ENCODE measurements at regions not wholly inside any gene's neighbourhood (a gene's known extent, or its start where the extent isn't known, plus 50 kb on each side); places are given as distances from the start of the nearest gene placed in this dataset.

DNA sequence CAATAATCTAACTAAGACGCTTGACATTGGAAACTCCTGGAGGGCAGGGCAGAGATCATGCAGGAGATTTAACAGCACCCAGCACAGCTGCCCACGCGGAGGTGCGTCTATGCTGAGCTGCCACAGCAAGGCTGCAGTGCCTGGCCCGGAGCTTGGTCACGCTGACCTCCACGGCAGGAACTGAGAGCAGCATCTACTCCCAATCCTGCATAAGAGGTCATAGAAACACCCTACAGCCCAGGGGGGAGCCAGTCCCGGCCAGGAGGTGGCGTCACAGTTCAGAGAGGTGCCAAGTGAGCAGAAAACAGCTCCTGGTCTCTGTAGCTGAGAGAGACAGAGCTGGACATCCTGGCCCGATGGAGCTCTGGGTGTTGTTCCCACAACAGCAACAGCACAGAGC lies 121.1 kb upstream of the TMEM45B start:
- no peak for TF ChIP-seq POLR2A (IDR thresholded peaks at IDR 0.05)
- TF ChIP-seq, protein P1, sequence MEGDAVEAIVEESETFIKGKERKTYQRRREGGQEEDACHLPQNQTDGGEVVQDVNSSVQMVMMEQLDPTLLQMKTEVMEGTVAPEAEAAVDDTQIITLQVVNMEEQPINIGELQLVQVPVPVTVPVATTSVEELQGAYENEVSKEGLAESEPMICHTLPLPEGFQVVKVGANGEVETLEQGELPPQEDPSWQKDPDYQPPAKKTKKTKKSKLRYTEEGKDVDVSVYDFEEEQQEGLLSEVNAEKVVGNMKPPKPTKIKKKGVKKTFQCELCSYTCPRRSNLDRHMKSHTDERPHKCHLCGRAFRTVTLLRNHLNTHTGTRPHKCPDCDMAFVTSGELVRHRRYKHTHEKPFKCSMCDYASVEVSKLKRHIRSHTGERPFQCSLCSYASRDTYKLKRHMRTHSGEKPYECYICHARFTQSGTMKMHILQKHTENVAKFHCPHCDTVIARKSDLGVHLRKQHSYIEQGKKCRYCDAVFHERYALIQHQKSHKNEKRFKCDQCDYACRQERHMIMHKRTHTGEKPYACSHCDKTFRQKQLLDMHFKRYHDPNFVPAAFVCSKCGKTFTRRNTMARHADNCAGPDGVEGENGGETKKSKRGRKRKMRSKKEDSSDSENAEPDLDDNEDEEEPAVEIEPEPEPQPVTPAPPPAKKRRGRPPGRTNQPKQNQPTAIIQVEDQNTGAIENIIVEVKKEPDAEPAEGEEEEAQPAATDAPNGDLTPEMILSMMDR (IDR thresholded peaks at IDR 0.05) = no peak
